Fibroblast of lung (primary cell): ENCODE measurements at regions not wholly inside any gene's neighbourhood (a gene's known extent, or its start where the extent isn't known, plus 50 kb on each side); places are given as distances from the start of the nearest gene placed in this dataset.
A peak's percentile ranks its signal among the peaks of the same experiment; 100 is the strongest.

Experiments
- DNase-seq, 2 donors: peaks; one replicate each; pipeline versions ENCODE4 v3.0.0 to v3.0.0-alpha.2; 2010; ENCODE audit warnings: low read depth in 2 of 2
- H2AFZ ChIP-seq: 2 replicates; pipeline ENCODE4 v1.5.1; 2012; ENCODE audit warnings: low read length, control low read depth, inconsistent platforms
- H3K27ac ChIP-seq: 2 replicates; pipeline ENCODE4 v1.5.1; 2011; ENCODE audit warnings: low read length, control low read depth; ENCODE audit not compliant: insufficient read depth
- H3K27me3 ChIP-seq: 2 replicates; pipeline ENCODE4 v1.5.1; 2011; ENCODE audit warnings: mild to moderate bottlenecking, low read length; ENCODE audit not compliant: control insufficient read depth, insufficient read depth
- H3K36me3 ChIP-seq: 2 replicates; pipeline ENCODE4 v1.5.1; 2011; ENCODE audit warnings: low read length; ENCODE audit not compliant: control insufficient read depth, insufficient read depth
- H3K4me1 ChIP-seq: 2 replicates; pipeline ENCODE4 v1.5.1; 2011; ENCODE audit warnings: low read length; ENCODE audit not compliant: control insufficient read depth, insufficient read depth; ENCODE audit errors: extremely low read depth
- H3K4me2 ChIP-seq: 2 replicates; pipeline ENCODE4 v1.5.1; 2011; ENCODE audit warnings: low read length, control low read depth; ENCODE audit not compliant: insufficient read depth; ENCODE audit errors: extremely low read depth
- H3K4me3 ChIP-seq, 4 experiments: fragments of 200-600 bp in 1 of 4; sonication (generic) in 1 of 4; replicated peaks in 1 of 4; 2 replicates each; pipeline ENCODE4 v1.5.1; 2011 to 2016; ENCODE audit warnings: low read length in 4 of 4, low read depth in 3 of 4, mild to moderate bottlenecking in 3 of 4, control low read depth in 2 of 4, inconsistent platforms in 1 of 4, mixed read lengths in 1 of 4; ENCODE audit not compliant: insufficient read depth in 1 of 4; ENCODE audit errors: control extremely low read depth in 1 of 4
- H3K79me2 ChIP-seq: 2 replicates; pipeline ENCODE4 v1.5.1; 2012; ENCODE audit warnings: mild to moderate bottlenecking, low read length, inconsistent platforms; ENCODE audit not compliant: control insufficient read depth, insufficient read depth
- H3K9ac ChIP-seq: 2 replicates; pipeline ENCODE4 v1.5.1; 2011; ENCODE audit warnings: mild to moderate bottlenecking, low read length, control low read depth; ENCODE audit not compliant: insufficient read depth
- H3K9me3 ChIP-seq: 2 replicates; pipeline ENCODE4 v1.5.1; 2012; ENCODE audit warnings: low read depth, low read length; ENCODE audit not compliant: control insufficient read depth, insufficient read depth
- H4K20me1 ChIP-seq: 2 replicates; pipeline ENCODE4 v1.5.1; 2011; ENCODE audit warnings: low read length; ENCODE audit not compliant: control insufficient read depth, insufficient read depth; ENCODE audit errors: extremely low read depth
- EZH2 ChIP-seq: IDR thresholded peaks from 2 replicates; pipeline ENCODE4 v1.5.1; 2012; ENCODE audit warnings: low read length, control low read depth, mild to moderate bottlenecking; ENCODE audit errors: missing control alignments
- TF ChIP-seq, protein P1 (sequence below), 2 donors: IDR thresholded peaks in 1 of 2; conservative IDR thresholded peaks in 1 of 2; 1 replicate in 1 of 2; 2 replicates in 1 of 2; pipeline ENCODE4 v1.5.1; 2011 to 2012; ENCODE audit warnings: low read length in 2 of 2, control low read depth in 1 of 2, inconsistent platforms in 1 of 2, low read depth in 1 of 2, mild to moderate bottlenecking in 1 of 2

DNA sequence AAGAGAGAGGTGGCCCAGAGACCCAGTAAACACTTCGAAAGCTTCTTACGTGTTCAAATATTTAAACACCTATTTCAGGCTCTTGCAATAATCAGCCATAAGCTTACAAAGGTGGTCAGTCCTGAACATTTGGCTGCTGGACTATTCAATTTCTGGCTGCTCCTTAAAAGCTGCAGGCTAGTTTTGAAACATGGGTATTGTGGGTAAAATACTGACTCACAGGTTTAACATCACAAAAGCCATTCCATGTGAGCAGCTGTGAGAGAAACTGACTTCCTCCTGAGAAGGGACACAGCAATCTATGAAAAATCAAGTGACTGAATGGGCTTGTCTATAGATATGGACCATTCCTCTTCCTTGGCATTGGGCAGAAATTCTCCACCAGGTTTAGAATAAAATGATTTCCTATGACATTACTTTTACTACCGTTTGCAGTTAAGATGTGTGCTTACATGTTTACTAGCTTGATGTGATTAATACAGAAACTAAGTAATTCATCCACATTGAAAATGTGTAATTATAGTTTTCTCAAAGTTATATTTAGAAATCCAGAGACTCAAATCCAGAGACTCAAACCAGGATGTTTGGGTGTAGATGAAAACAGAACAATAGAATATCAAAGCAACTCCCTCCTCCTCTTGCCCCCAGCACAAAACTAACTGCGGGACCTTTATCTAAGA lies 252.3 kb downstream of the GATA3 start:
- Histone ChIP-seq H3K9me3 (no peaks in the 10 kb centered on the region), H3K36me3 (no peaks in the 10 kb centered on the region), H3K27ac (no peak overlapping the region), H3K79me2 (no peaks in the 10 kb centered on the region), H2AFZ (no peak overlapping the region), H3K4me1 (no peaks in the 10 kb centered on the region), H3K4me2 (no peak overlapping the region), H3K4me3 (no peak overlapping the region), H3K9ac (no peak overlapping the region), H4K20me1 (no peaks in the 10 kb centered on the region), H3K27me3 (no peaks in the 10 kb centered on the region)
- DNase-seq = peak in 1 of 2 donors; percentile 77
- TF ChIP-seq EZH2 = no peak
- TF ChIP-seq, protein P1, sequence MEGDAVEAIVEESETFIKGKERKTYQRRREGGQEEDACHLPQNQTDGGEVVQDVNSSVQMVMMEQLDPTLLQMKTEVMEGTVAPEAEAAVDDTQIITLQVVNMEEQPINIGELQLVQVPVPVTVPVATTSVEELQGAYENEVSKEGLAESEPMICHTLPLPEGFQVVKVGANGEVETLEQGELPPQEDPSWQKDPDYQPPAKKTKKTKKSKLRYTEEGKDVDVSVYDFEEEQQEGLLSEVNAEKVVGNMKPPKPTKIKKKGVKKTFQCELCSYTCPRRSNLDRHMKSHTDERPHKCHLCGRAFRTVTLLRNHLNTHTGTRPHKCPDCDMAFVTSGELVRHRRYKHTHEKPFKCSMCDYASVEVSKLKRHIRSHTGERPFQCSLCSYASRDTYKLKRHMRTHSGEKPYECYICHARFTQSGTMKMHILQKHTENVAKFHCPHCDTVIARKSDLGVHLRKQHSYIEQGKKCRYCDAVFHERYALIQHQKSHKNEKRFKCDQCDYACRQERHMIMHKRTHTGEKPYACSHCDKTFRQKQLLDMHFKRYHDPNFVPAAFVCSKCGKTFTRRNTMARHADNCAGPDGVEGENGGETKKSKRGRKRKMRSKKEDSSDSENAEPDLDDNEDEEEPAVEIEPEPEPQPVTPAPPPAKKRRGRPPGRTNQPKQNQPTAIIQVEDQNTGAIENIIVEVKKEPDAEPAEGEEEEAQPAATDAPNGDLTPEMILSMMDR (conservative IDR thresholded peaks at IDR 0.05 in 1 of 2, IDR thresholded peaks at IDR 0.05 in 1 of 2; ENCODE audit: low read depth in 1 of 2, low read length in 2 of 2) = no peak

DNA sequence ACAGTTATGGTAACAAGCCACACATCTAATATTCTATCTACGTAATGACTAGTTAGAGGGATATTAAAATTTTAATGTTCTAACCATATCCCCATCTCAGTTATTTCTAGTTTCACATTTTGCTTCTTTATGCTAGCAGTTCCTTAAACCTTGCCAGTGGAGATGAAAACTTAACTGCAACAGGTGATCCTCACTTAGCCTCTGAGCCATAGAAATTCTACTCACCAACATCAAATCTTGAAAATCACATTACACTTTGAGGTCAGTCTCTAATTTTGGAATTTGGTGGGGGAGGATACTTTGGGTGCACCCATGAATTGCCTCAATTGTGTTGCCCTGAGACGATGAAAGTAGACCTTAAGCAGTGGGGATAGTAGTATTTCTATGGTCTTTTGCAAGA lies 256.4 kb downstream of the GATA3 start:
- Histone ChIP-seq H3K9ac (no peak overlapping the region), H3K4me3 (no peak overlapping the region), H3K4me1 (no peaks in the 10 kb centered on the region), H4K20me1 (no peaks in the 10 kb centered on the region), H3K9me3 (no peaks in the 10 kb centered on the region), H3K27ac (no peak overlapping the region), H2AFZ (no peak overlapping the region), H3K79me2 (no peaks in the 10 kb centered on the region), H3K4me2 (no peak overlapping the region), H3K36me3 (no peaks in the 10 kb centered on the region), H3K27me3 (no peaks in the 10 kb centered on the region)
- TF ChIP-seq, protein P1 (conservative IDR thresholded peaks at IDR 0.05 in 1 of 2, IDR thresholded peaks at IDR 0.05 in 1 of 2; ENCODE audit: low read depth in 1 of 2, low read length in 2 of 2) = no peak
- no peak for TF ChIP-seq EZH2
- no peak for DNase-seq

DNA sequence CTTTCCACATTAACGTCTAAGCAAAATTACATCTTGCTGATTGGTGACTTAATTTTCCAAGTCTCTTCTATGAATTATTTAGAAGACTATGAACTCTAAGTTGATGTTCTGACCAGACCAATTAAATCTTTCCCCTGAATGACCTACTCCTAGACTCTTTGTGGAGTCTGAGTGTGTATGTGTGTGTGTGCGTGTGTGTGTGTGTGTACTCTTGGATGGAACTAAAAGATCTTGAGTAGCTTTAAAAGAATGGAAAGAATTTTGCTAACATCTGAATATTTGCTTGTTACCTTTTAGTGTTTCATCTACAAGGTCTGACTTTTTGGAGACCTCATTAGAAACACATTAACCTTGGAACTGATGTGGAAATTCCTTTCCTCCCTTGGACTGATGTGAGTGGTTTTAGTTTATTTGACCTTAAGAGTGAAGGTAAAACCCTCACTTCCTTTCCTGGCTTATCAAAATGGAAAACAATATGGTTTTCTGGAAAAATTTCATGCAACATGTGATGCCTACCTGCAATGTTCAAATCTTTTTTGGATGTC lies 257.1 kb downstream of the GATA3 start:
- Histone ChIP-seq H3K9me3 (no peaks in the 10 kb centered on the region), H3K4me1 (no peaks in the 10 kb centered on the region), H3K4me2 (no peak overlapping the region), H4K20me1 (no peaks in the 10 kb centered on the region), H3K79me2 (no peaks in the 10 kb centered on the region), H3K9ac (no peak overlapping the region), H3K36me3 (no peaks in the 10 kb centered on the region), H3K4me3 (no peak overlapping the region), H2AFZ (no peak overlapping the region), H3K27me3 (no peaks in the 10 kb centered on the region), H3K27ac (no peak overlapping the region)
- TF ChIP-seq, protein P1 (conservative IDR thresholded peaks at IDR 0.05 in 1 of 2, IDR thresholded peaks at IDR 0.05 in 1 of 2; ENCODE audit: low read depth in 1 of 2, low read length in 2 of 2) = no peak
- TF ChIP-seq EZH2 = no peak
- peak in 1 of 2 donors; percentile 63 for DNase-seq
